22Rv1 (cell line): ENCODE measurements at regions not wholly inside any gene's neighbourhood (a gene's known extent, or its start where the extent isn't known, plus 50 kb on each side); places are given as distances from the start of the nearest gene placed in this dataset.

Experiments used
- H3K27ac ChIP-seq: fragments of 450-650 bp; 2 replicates; pipeline ENCODE4 v1.5.1; 2017
- CTCF ChIP-seq: fragments of 450-650 bp; IDR thresholded peaks from 2 replicates; pipeline ENCODE4 v1.5.1; 2017; ENCODE audit warnings: mild to moderate bottlenecking
- ZFX ChIP-seq: fragments of 450-650 bp; IDR thresholded peaks from 2 replicates; pipeline ENCODE4 v1.6.1; 2017; ENCODE audit warnings: antibody characterized with exemption, borderline replicate concordance

GRCh38 chr15:31151301-31152233 lies 50.0 kb upstream of the TRPM1 start:
- TF ChIP-seq CTCF = no peak
- no peak for TF ChIP-seq ZFX
- H3K27ac ChIP-seq = no peak overlapping the region

- TF ChIP-seq ZFX (no peak), CTCF (no peak)
These were observed 52.0 kb upstream of the TRPM1 start for GRCh38 chr15:31153531-31153930.

GRCh38 chr15:31155151-31155550 lies 53.6 kb upstream of the TRPM1 start:
- H3K27ac ChIP-seq = no peak overlapping the region
- no peak for TF ChIP-seq ZFX
- no peak for TF ChIP-seq CTCF

More at GRCh38 chr15:31153531-31153930, 52.0 kb upstream of the TRPM1 start:
- H3K27ac ChIP-seq = no peak overlapping the region

- no peak overlapping the region for H3K27ac ChIP-seq
- no peak for TF ChIP-seq ZFX
- no peak for TF ChIP-seq CTCF
These were observed 54.7 kb upstream of the TRPM1 start for GRCh38 chr15:31156226-31156625.

- no peak overlapping the region for H3K27ac ChIP-seq
- TF ChIP-seq ZFX (no peak), CTCF (no peak)
These were observed 55.3 kb upstream of the TRPM1 start for GRCh38 chr15:31156808-31157207.

- TF ChIP-seq CTCF (no peak), ZFX (no peak)
These were observed 56.1 kb upstream of the TRPM1 start for GRCh38 chr15:31157644-31158069.

GRCh38 chr15:31158858-31159569 lies 57.5 kb upstream of the TRPM1 start:
- TF ChIP-seq ZFX (no peak), CTCF (no peak)
- H3K27ac ChIP-seq = no peak overlapping the region

More at GRCh38 chr15:31157644-31158069, 56.1 kb upstream of the TRPM1 start:
- no peak overlapping the region for H3K27ac ChIP-seq
